ENCODE measurements at regions not wholly inside any gene's neighbourhood (a gene's known extent, or its start where the extent isn't known, plus 50 kb on each side); places are given as distances from the start of the nearest gene placed in this dataset.

- Histone ChIP-seq H3K27me3 (no peaks in the 10 kb centered on the region), H3K4me3 (no peak overlapping the region), H3K4me1 (ENCODE audit: low read depth) (no peaks in the 10 kb centered on the region), H3K9me3 (ENCODE audit: low read depth) (no peaks in the 10 kb centered on the region), H3K36me3 (no peaks in the 10 kb centered on the region), H3K27ac (no peak overlapping the region)
- no peak for TF ChIP-seq CTCF (IDR thresholded peaks at IDR 0.05; ENCODE audit: low read depth, low read length)
- peak in 1 of 2 donors; percentile 13 for DNase-seq (ENCODE audit: low read depth in 1 of 2, low spot score in 1 of 2)
Measured at GRCh38 chr5:33170411-33170810, 270.4 kb upstream of the TARS1 start.

- H3K4me1 ChIP-seq (ENCODE audit: low read depth), result no peaks in the 10 kb centered on the region
- no peaks in the 10 kb centered on the region for H3K36me3 ChIP-seq
- H3K27me3 ChIP-seq, result no peaks in the 10 kb centered on the region
- H3K9me3 ChIP-seq (ENCODE audit: low read depth), result no peaks in the 10 kb centered on the region
- H3K4me3 ChIP-seq, result no peak overlapping the region
- no peak overlapping the region for H3K27ac ChIP-seq
- DNase-seq (ENCODE audit: low read depth in 1 of 2, low spot score in 1 of 2), result no peak
- no peak for TF ChIP-seq CTCF (IDR thresholded peaks at IDR 0.05; ENCODE audit: low read depth, low read length)
Measured at GRCh38 chr5:33174383-33174782, 266.4 kb upstream of the TARS1 start.

GRCh38 chr5:33179301-33179700 is 261.5 kb upstream of the TARS1 start:
- no peak for TF ChIP-seq CTCF (IDR thresholded peaks at IDR 0.05; ENCODE audit: low read depth, low read length)
- no peaks in the 10 kb centered on the region for H3K4me1 ChIP-seq (ENCODE audit: low read depth)
- no peak overlapping the region for H3K4me3 ChIP-seq
- H3K27ac ChIP-seq, result no peak overlapping the region
- no peaks in the 10 kb centered on the region for H3K36me3 ChIP-seq
- no peaks in the 10 kb centered on the region for H3K27me3 ChIP-seq
- H3K9me3 ChIP-seq (ENCODE audit: low read depth), result no peaks in the 10 kb centered on the region
- DNase-seq (ENCODE audit: low read depth in 1 of 2, low spot score in 1 of 2), result no peak

- H3K4me3 ChIP-seq, result no peak overlapping the region
- H3K4me1 ChIP-seq (ENCODE audit: low read depth), result no peaks in the 10 kb centered on the region
- TF ChIP-seq CTCF (IDR thresholded peaks at IDR 0.05; ENCODE audit: low read depth, low read length), result peak; percentile 48
- no peaks in the 10 kb centered on the region for H3K9me3 ChIP-seq (ENCODE audit: low read depth)
- H3K27me3 ChIP-seq, result no peaks in the 10 kb centered on the region
- H3K36me3 ChIP-seq, result no peaks in the 10 kb centered on the region
- peak; percentile 15 to 71 for DNase-seq (ENCODE audit: low read depth in 1 of 2, low spot score in 1 of 2)
- H3K27ac ChIP-seq, result no peak overlapping the region
Measured at GRCh38 chr5:33180900-33181299, 259.9 kb upstream of the TARS1 start.

- Histone ChIP-seq H3K9me3 (ENCODE audit: low read depth) (no peaks in the 10 kb centered on the region), H3K4me3 (no peak overlapping the region), H3K27ac (no peak overlapping the region), H3K27me3 (no peaks in the 10 kb centered on the region), H3K4me1 (ENCODE audit: low read depth) (no peaks in the 10 kb centered on the region), H3K36me3 (no peaks in the 10 kb centered on the region)
- no peak for DNase-seq (ENCODE audit: low read depth in 1 of 2, low spot score in 1 of 2)
- no peak for TF ChIP-seq CTCF (IDR thresholded peaks at IDR 0.05; ENCODE audit: low read depth, low read length)
Measured at GRCh38 chr5:33182986-33183385, 257.8 kb upstream of the TARS1 start.

- no peak for TF ChIP-seq CTCF (IDR thresholded peaks at IDR 0.05; ENCODE audit: low read depth, low read length)
- H3K4me1 ChIP-seq (ENCODE audit: low read depth), result no peaks in the 10 kb centered on the region
- no peaks in the 10 kb centered on the region for H3K9me3 ChIP-seq (ENCODE audit: low read depth)
Measured at GRCh38 chr5:33184367-33184766, 256.4 kb upstream of the TARS1 start.

More at GRCh38 chr5:33184367-33184766, 256.4 kb upstream of the TARS1 start:
- no peaks in the 10 kb centered on the region for H3K36me3 ChIP-seq
- no peak overlapping the region for H3K27ac ChIP-seq
- no peaks in the 10 kb centered on the region for H3K27me3 ChIP-seq
- DNase-seq (ENCODE audit: low read depth in 1 of 2, low spot score in 1 of 2), result no peak
- H3K4me3 ChIP-seq, result no peak overlapping the region
